Left cardiac atrium (tissue), 4 donors: ENCODE measurements at regions not wholly inside any gene's neighbourhood (a gene's known extent, or its start where the extent isn't known, plus 50 kb on each side); places are given as distances from the start of the nearest gene placed in this dataset.

ENCODE experiments used
- ATAC-seq, 2 donors: fragments of 200-7000 bp; cut with Tn5 transposase; one replicate each; pipeline ENCODE4 v1.9.1; 2020; ENCODE audit warnings: mild to moderate bottlenecking in 2 of 2, moderate library complexity in 2 of 2
- DNase-seq: peaks from one replicate; pipeline ENCODE4 v3.0.0-alpha.2; 2020
- intact Hi-C, 2 donors: fragments of 100-400 bp; cut with DNase I; formaldehyde crosslinking; loops; one replicate each; pipeline versions ENCODE4 v1.14.1 to v1.15.1; 2022 to 2023
- donor health status: DM: no; HTN: yes; CAD: no.
- donor health status: DM: no; HTN: yes; CAD: no; lungs with severe emphysema.
- donor health status: DM: yes; HTN: yes; CAD: no.
- donor health status: Dilated cardiomyopathy.

DNA sequence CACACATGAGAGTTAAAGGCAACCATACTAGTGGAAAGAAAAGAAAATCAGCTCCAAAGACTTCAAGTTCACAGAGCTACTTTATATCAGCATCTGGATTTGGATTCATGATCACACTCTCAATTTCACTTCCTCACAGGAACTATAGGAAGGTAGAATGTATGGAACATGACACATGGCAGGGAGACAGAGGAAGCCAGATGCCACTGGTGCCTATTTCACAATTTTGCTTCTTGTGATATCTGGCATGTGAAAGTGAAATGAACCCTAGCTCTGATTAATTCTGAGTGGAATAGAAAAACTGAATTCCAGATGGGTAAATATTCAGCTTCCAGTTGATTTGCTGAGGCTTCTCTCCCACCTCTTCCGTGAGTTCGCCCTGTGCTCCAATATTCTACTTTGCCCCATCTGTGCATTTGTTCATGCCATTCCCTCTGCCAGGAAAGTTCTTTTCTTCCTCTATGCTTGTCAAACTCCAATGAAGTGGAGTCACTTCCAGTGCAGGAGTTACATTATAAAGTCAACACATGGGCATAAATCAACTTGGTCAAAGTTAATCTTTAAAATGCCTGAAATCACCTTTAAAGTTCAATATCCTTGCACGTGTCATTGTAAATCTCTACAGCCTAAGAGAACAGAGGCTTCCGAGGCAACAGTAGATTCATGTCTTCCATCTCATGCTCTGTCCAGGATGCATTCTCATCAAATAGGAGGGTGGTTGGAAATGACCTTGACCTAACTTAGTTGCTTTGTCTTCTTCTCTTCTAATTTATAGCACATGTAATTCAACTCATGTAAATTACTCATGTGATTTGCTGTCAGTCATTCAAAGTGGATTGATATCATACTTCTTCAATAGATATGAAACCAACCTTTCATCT is 275.3 kb downstream of the HIVEP2 start:
- no peak for ATAC-seq
- DNase-seq, result no peak
- intact Hi-C loops, result no loop called here

DNA sequence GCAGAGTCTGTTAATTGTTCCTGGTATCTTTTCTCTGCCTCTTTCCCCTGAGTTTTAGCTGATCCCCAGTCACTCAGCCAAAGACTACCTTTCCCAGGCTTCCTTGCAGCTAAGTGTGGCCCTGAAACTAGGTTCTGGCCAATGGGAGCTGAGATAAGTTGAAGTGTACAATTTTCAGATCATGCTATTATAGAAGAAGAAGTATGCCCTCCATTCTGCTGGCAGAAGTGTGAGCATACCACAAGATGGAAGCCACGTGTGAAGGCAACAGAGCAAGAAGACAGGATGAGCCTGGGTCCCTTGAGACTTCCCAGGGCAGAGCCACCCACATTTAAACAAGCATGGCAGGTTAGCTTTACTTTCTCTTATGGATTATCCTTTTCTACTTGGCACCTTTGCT is 273.2 kb downstream of the HIVEP2 start:
- no peak for DNase-seq
- intact Hi-C loops, result no loop called here
- no peak for ATAC-seq

- no peak for DNase-seq
- intact Hi-C loops, result no loop called here
- ATAC-seq, result no peak
Measured at GRCh38 chr6:142675517-142675916, 269.5 kb downstream of the HIVEP2 start.

GRCh38 chr6:142676027-142676443 is 268.9 kb downstream of the HIVEP2 start:
- intact Hi-C loops, result no loop called here
- DNase-seq, result no peak

DNA sequence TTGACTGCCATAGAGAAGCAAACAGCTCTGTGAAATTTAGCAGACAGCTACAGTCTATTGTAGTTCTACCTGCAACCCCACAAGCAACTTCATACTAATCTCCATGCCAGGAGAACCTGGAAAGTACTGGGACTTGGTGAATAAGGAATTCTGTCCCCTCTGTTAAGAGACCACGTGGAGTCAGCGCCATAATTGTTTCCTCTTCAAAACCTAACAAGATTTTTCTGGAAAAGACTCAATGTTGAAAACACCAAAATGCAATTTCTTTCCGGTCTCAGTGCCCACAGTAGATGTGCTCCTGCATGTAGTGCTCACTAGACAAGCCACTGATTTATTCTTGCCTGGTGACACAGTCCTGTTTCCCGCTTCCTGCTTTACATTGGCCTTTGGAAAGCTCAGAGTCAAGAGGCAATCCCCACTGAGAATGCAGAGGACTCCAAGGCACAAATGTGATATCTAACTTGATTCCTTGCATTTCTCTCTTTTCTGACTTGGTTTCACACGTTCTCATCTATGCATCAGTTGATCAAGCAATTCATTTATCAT is 268.3 kb downstream of the HIVEP2 start:
- ATAC-seq (no peak), DNase-seq (no peak)
- intact Hi-C loops, result no loop called here

More at GRCh38 chr6:142676027-142676443, 268.9 kb downstream of the HIVEP2 start:
- no peak for ATAC-seq

- ATAC-seq, result peak in 1 of 2 donors; percentile 73
- DNase-seq, result peak; percentile 26
- intact Hi-C loops, result no loop called here
Measured at GRCh38 chr6:142679907-142680700, 264.9 kb downstream of the HIVEP2 start.

DNA sequence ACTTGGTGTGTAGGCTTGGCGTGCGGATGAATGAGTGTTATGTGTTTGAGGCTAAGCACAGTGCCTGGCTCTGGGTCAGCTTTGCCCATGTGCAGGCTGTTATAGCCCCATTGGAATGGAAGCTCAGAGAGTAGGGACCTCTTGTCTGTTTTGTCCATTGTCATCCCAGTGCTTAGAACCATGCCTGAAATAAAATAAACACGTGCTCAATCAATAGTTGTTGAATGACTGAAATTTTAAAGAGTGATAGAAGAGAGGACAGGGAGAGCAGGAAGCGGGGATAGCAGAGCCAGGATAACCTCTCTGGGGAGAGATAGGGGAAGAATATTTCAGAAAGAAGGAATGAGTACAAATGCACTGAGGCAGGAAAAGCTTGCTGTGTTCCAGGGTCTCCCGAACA is 263.9 kb downstream of the HIVEP2 start:
- intact Hi-C loops, result no loop called here

GRCh38 chr6:142682985-142683384 is 262.0 kb downstream of the HIVEP2 start:
- intact Hi-C loops, result no loop called here
- ATAC-seq (no peak), DNase-seq (no peak)

More for the DNA sequence above, 263.9 kb downstream of the HIVEP2 start:
- ATAC-seq (no peak), DNase-seq (no peak)

DNA sequence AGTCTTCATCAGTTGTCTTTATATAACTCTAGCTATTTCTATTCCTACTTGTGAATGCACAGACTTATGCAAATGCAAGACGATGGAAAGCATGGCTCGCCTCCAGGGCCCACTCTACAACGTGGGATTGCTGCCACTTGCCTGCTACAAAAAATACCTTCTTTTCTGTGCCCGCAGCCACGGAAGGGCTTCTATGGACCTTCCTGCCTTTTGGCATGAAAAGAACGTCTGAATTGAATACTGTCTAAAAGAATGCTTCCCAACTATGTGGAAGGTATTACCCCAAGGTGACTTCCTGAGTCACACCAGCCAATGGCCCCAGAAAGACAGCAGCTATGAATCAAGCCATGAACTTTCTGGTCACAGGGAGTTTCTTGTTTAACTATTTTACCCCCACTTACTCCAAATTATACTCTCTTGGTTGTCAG is 261.2 kb downstream of the HIVEP2 start:
- intact Hi-C loops, result no loop called here
- ATAC-seq, result no peak
- DNase-seq, result no peak

GRCh38 chr6:142684371-142684770 is 260.6 kb downstream of the HIVEP2 start:
- intact Hi-C loops, result no loop called here
- DNase-seq (no peak), ATAC-seq (no peak)

GRCh38 chr6:142685852-142686506 is 259.0 kb downstream of the HIVEP2 start:
- intact Hi-C loops, result no loop called here
- DNase-seq, result no peak
- ATAC-seq, result no peak

DNA sequence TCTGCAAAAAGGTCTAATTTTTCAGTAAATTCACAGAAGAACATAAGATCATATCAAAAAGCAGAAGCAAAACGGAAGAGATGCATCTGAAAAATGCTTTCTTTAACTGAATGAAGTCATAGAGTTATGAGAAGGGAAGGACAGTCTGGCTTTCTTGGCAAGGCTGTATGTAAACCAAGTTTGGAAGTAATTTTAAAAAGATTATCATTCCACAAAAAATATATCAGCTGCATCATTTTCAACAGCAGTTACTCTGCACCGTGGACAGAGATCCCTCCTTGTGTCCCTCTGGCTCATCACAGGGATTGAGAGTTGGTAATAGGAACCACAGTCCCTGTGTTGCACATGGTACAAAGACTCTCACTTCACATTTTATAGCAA is 258.5 kb downstream of the HIVEP2 start:
- DNase-seq (no peak), ATAC-seq (no peak)
- intact Hi-C loops, result no loop called here

- DNase-seq, result peak; percentile 69
- peak; percentile 71 to 84 for ATAC-seq
- intact Hi-C loops, result loop anchor here (1.0 to 10.0 kb wide), 6 partner anchors 192 to 734 kb away; no protein-coding TSS in a partner anchor
Measured at GRCh38 chr6:142692942-142693341, 252.0 kb downstream of the HIVEP2 start.

- intact Hi-C loops, result loop anchor here (2.0 to 10.0 kb wide), 5 partner anchors 191 to 734 kb away; no protein-coding TSS in a partner anchor
- ATAC-seq, result peak; percentile 16 to 29
- no peak for DNase-seq
Measured at GRCh38 chr6:142693441-142693840, 251.5 kb downstream of the HIVEP2 start.

DNA sequence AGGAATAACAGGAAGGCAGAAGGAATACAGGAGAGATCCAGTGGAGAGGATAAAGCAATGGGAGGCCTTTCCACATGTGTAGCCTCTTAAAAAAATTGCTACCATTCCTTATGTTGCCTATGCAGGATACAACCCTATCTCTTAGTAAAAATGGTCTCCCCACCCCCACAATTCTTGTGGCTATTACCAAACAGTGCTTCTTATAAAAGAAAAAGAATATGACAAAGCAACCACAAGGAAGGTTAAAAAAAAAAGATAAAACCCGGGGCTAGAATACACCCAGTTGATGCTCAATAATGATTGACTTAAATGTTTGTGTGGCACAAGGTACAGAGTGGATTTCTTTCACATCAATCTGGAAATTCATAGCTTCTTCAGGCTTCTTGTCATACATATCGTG is 250.9 kb downstream of the HIVEP2 start:
- intact Hi-C loops, result loop anchor here (5.0 to 10.0 kb wide), 3 partner anchors 191 to 733 kb away; no protein-coding TSS in a partner anchor
- ATAC-seq (no peak), DNase-seq (no peak)

- DNase-seq (no peak), ATAC-seq (peak in 1 of 2 donors; percentile 22)
- intact Hi-C loops, result loop anchor here in 1 of 2 donors (5.0 to 10.0 kb wide), 2 partner anchors 190 to 257 kb away; no protein-coding TSS in a partner anchor
Measured at GRCh38 chr6:142695016-142695415, 250.0 kb downstream of the HIVEP2 start.

DNA sequence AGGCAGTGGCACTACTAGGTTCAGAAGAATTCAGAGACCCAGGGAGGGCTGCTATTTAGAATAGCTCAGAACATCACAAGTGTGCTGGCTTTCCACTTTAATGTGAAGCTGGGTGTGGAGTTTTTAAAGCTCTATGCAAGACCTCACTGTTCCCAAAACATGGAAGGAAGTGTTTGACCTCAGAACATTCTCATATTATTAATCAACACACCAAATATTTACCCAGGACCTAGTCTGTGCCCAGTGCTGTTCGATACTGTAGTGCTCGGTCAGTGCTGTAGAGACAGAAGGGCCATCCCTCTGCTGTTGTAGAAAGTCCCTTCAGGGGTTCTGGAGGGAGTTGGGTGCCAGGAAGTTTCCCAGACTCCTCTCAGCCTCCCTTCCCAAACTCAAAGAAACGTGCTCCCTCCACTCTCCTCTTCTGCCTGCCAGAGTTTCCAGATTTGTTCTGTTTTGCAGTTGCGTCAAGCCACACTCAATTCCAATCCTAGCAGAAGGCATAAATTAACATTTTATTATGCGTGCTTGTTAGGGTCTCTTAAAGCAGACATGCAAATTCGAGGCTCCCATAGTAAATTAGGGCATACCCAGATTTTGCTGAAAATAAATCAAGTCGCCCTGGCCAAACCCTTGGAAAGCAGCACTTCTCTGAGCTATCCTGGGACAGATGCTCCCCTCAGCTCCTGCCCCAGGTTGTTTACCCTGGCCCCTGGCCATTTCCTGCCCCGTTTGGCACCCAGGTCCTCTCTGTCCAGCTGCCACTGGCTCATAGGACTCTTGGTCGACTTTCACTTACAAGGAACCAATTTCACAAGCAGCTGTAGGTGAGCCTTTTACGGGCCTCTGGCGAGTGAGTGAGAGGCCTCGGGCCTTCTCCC is 248.6 kb downstream of the HIVEP2 start:
- peak; percentile 26 for DNase-seq

GRCh38 chr6:142697001-142697335 is 248.0 kb downstream of the HIVEP2 start:
- DNase-seq (no peak), ATAC-seq (no peak)
- intact Hi-C loops, result loop anchor here in 1 of 2 donors (5.0 to 10.0 kb wide), 2 partner anchors 188 to 255 kb away; no protein-coding TSS in a partner anchor

More for the DNA sequence above, 248.6 kb downstream of the HIVEP2 start:
- intact Hi-C loops, result loop anchor here in 1 of 2 donors (5.0 to 10.0 kb wide), 2 partner anchors 188 to 256 kb away; no protein-coding TSS in a partner anchor
- peak in 1 of 2 donors; percentile 15 for ATAC-seq
